GM19328 (cell line): ENCODE measurements at regions not wholly inside any gene's neighbourhood (a gene's known extent, or its start where the extent isn't known, plus 50 kb on each side); places are given as distances from the start of the nearest gene placed in this dataset.
"Not testable (repeated sequence)": the region's sequence is repeated elsewhere in the genome, so short reads cannot be mapped to it uniquely, and the experiment has no call there.

Experiments used
- ATAC-seq: cut with Tn5 transposase; IDR thresholded peaks from one replicate; pipeline ENCODE4 v1.9.1; 2021; ENCODE audit warnings: mild to moderate bottlenecking, moderate library complexity; ENCODE audit not compliant: unreplicated experiment

DNA sequence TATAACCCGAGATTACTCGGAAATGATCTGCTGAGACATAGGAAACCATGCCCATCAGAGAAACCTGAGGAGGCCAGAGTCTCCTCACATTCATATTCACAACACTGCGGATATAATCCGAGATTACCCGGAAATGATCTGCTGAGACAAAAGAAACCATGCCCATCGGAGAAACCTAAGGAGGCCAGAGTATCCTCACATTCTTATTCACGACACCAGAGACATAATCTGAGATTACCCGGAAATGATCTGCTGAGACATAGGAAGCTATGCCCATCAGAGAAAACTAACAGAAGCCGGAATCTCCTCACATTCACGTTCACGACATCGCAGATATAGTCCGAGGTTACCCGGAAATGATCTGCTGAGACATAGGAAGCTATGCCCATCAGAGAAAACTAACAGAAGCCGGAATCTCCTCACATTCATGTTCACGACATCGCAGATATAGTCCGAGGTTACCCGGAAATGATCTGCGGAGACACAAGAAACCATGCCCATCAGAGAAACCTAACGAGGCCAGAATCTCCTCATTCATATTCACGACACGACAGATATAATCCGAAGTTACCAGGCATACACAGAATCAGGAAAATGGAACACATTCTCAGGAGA lies 422.3 kb upstream of the AKR1E2 start:
- no peak for ATAC-seq

DNA sequence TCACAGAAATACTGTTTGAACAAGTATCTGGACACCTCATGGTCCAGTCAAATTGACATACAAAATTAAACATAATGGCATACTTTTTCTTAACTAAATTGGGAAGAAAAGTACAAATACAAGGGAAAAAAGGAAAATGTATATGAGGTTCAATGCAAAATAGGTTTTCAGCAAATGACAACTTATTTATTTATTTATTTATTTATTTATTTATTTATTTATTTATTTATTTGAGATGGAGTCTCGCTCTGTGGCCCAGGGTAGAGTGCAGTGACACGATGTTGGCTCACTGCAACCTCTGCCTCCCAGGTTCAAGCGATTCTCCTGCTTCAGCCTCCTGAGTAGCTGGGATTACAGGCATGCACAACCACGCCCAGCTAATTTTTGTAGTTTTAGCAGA lies 424.9 kb upstream of the AKR1E2 start:
- ATAC-seq, result not testable (repeated sequence)

DNA sequence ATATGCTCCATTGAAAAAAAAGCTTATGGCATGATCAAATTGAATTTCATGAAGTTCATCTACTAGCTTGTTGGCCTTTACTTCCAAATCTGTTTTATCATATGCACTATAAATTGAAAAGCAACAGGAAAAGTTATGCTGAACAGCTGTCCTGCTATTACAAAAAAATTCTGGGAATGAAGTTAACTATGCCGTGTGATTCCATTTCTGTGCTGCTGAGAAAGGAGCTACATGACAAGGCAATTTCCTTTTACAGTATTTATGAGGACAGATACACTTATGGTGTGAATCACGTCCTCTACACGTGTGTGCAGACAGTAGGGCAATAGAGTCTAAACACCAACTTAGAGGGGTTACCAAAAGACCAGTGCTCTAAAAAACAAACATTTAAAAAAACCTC lies 426.5 kb upstream of the AKR1E2 start:
- ATAC-seq, result no peak

DNA sequence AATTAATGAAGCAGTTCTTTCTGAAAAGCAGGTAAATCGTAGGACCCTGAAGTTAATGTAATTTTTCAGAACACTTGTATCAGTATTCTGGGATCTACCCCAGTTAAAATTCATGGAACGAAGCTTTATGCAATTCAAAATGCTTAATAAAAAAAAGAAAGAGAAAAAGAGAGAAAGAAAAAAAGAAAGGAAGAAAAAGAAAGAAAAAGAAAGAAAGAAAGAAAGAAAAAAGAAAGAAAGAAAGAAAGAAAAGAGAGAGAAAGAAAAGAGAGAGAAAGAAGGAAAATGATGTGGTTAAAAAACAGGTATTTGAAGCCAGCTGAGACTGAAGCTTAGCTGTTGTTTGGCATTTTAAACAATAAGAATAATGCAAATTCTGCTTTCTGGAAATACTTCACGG lies 427.4 kb upstream of the AKR1E2 start:
- no peak for ATAC-seq

DNA sequence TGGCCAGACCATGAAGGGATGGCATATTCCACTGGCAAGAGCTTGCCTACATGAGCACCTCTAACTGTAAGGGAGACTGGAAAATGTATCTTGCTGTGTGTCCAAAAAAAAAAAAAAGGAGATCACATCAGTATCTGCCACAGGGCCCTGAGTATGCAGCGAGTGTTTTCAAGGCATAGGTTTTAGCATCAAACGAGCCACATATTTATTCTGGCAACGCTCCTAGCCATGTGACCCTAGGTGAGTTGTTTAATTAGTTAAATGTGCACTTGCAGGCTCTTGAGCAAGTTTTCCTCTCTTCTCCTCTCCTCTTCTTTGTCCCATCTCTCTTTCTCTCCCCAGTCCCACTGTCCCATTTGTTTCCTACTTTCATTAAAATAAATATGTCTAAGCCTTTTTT lies 428.7 kb upstream of the AKR1E2 start:
- no peak for ATAC-seq

DNA sequence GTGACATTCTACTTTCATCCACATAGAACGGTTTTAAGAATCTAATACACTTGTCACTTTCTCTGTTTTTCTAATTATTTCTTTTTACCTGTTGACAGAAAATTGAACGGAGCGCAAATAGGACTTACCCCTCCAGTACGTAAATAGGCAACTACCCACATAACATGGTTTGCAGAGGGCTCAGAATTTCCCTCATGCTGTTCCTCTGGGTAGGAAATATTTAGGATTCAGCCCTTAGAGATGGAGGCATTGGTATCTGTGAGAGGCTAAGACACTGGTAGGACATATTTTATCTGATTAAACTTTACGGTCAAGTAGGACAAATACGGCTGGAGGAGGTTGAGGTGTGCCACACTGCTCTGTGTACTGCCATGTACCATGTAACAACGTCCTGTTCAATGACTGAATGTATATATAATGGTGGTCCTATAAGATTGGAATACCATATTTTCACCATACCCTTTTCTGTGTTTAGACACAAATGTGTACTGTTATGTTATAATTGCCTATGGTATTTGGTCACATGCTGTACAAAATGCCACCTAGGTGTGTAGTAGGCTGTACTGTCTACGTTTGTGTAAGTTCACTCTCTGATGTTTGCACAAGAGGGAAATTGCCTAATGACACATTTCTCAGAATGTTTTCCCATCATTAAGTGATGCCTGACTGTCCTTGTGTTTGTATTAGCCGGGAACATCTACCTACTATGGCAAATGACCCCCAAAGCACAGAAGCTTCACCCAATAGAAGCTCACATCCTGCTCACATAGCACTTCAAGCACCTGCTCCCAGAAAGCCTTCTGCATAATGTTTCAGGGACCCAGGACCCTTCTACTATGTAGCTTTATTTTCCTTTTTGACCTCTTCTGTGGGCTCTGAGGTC lies 429.4 kb upstream of the AKR1E2 start:
- ATAC-seq, result no peak

DNA sequence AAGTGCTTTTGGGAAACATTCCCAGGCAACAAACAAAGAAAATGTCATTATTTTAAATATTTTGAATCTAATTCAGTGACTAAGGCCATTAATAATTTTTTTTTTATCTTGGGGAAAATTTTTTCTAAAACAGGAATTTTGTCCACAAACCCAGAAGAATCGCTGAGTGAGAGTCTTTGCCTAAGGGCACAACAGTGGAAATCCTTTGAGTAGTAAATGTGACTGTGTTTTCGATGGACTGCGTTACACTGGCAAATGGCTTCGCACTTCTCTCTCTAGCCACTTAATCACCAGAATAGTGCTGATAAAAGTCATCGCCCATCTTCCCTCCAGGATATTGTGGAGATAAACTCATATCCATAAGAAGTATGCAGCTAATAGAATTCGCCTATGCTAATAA lies 430.3 kb upstream of the AKR1E2 start:
- ATAC-seq, result no peak

DNA sequence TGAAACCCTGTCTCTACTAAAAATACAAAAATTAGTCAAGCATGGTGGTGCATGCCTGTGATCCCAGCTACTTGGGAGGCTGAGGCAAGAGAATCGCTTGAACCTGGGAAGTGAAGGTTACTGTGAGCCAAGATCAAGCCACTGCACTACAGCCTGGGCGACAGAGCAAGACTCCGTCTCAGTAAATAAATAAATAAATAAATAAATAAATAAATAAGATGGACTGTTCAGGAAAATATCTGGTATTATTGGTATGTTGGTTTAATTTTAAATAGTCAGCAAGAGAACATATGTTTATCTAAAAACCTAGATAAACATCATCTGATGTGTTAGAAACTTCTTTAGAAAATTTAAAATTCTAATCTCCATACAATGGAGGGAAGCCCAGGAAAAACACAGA lies 431.6 kb upstream of the AKR1E2 start:
- not testable (repeated sequence) for ATAC-seq

DNA sequence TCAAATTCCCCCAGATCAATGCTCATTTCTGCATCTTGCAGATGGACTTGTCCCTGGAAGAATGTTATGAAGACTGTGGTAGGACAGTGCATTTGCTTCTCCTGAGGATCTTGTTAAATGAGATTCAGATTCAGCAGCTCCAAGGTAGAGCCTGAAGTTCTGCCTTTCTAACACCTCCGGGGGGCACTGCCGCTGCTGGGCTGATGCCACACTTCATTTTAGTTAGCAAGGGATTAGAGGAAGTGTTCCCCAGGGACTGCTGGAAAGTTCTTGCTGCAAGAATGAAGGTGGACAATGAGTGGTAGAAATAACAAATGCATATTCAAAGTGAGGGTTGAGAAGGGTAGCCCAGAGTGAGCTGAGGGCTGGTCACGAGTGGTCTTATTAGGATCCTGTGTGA lies 434.3 kb upstream of the AKR1E2 start:
- ATAC-seq, result no peak

DNA sequence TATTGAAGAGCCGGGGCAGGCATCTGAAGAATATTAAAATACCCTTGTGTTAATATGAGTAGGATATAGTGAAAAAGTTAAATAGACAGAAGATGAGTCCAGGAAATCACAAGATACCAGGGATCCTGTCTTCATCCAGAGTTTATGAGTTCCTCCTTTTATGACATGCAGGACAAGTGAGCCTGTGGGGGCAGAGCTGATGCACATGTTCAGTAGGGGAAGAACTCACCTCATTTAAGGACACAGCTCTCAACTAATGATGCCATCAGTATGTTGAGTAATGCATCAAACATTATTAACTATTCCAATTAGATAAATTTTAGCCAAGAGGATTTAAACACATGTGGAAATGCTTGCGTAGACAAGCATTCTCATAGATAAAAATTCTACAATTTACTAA lies 435.8 kb upstream of the AKR1E2 start:
- ATAC-seq, result no peak

DNA sequence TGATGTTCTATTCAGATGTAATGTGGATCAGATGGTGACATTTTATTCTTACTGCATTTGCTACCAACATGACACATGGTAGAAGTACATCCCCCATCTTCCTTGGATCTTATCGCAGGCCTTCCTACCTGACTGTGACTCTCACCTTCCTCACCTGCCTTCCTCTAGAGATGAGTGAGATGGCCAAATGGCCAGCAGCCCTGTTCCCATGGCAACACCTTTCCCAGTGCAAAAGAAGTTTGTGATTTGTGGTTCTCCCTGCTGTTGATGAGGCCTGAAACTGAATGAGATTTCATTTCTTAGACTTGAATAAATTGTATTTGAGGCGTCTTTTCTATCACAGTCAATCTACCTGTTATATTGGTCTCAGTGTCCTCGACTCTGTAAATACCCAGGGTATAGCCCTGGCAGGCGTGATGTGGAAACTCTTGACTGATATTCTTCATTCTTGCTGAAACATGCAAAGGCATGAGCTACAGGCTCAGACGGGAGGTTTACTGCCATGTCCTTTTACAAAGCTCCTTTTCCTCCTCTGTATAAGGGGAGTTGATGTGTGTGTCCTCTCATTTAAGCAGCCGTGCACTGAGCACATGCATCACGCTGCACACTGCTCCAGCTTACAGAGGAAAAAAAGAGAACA lies 440.7 kb upstream of the AKR1E2 start:
- ATAC-seq, result no peak

DNA sequence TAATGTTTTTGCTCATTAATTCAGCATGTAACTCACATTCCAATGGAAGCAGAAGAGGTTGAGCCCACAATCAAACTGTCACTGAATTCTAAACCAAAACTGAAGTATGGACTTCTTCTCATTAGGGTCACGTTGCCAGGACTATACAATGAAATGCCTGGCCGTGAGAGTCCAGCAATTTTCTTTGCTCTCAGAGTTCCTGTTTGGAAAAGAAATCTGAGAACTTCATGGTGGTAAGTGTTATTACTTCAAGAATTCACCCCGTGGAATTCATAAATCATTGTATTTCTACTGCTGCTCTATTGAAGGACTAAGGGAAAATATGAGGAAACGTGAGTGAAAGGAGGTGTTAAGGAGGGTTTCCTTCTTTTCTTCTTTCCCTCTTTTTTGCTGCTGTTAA lies 441.8 kb upstream of the AKR1E2 start:
- no peak for ATAC-seq

DNA sequence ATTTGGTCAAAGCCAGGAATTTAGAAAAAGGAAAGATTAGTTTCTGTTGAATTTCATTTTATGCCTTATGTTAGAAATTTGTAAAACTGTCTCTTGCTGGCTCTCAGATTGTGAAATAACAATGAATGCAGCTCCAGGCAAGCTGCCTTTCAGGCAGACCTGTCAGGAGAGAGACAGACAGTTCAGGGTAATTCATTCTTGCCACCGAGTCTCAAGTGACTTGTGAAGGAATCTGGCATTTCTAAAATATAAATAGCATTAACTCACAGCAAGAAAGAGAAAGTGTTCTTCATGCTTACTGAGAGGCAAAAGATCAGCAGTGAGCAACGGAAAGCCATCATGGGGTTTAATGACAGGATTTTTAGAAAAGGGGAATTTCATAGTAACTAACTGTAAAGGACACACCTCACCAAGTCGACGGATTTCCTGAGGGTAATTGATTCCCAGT lies 442.3 kb upstream of the AKR1E2 start:
- ATAC-seq, result no peak

DNA sequence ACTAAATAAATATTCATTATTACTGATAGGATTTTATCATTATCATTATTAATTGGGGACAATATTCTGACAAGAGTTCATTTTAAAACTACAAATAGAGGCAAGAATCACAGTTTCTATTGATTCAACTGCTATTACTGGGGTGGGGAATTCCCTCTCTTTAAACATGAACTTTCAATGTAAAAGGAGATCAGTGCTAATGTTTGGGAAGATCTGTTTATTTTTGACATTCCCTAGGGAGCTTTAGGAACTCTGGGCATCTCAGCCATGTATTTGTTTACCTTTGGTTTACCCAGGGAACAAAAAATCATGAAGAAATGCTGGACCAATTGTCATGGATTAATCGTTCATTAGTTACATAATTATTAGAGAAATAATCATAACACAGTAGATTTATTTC lies 443.2 kb upstream of the AKR1E2 start:
- ATAC-seq, result no peak

DNA sequence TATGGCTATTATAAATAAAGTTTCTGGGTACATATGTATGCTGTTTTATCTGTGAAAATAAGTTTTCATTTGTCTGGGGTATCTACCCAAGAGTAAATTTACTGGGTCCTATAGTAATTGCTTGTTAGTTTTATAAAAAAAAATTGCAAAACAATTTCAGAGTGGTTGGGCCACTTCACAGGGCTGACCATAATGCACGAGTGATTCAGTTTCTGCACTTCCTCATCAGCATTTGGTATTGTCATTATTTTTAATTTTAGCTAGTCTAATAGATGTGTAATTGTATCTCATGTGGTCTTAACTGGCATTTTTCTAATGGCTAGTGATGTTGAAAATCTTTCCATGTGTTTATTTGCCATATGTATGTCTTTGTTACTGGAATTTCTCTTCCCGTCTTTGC lies 452.4 kb upstream of the AKR1E2 start:
- no peak for ATAC-seq

DNA sequence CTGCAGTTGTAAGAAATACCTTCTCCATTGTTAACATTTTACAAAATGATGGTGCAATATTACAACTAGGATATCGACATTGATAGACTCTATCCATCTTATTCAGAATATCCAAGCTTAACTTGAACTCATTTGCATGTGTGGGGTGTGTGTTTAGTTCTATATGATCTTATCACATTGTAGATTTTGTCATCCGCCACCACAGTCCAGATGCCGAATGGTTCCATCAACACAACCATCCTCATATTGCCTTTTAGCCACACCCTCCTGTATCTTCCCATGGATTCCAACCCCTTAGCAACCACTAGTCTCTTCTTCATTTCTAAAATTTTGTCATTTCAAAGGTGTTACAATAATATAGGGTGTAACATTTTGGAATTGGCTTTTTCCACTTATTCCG lies 452.9 kb upstream of the AKR1E2 start:
- no peak for ATAC-seq

DNA sequence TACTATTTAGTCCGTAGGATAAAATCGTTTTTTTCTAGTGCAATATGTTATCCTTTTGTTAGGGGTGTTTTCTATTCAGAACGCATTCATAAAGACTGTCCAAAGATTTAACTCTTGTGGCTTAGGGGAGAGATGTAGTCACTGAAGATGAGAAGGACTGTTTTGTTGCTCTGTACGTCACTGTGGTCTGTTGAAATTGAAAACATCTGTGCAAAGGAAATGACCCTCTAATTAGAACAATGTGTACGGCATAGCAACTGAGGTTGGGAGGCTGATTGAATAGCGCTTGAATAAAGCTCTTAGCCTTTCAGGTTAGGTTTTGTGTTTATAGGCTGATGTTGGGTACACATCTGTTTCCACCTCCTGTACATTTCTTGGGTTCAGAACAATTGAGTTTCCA lies 453.4 kb upstream of the AKR1E2 start:
- ATAC-seq, result no peak

DNA sequence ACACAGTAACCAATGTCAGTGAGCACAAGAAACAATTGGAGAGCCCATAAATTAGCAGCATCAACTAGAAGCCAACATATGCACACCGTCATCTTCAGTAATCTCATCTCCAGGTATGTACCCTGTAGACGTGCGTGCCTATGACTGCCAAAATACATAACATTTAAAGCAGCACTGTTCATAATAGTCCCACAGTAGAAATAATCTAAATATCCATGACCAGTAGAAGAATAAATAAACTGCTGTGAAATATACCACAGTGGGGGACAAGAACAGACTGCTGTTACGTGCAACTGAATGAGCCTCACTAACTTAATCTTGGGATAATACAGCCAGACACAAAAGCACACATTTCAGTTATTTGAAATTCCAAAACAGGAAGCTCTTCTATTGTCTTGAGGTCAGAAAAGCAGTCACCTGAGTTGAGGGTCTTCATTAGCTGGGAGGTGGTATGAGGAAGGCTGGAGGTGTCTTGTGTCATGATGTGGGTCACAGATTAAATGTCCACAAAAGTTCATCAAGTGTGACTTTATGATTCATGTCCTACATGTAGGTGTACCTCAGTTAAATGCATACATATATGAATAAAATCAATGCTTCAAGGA lies 454.2 kb upstream of the AKR1E2 start:
- ATAC-seq, result no peak

DNA sequence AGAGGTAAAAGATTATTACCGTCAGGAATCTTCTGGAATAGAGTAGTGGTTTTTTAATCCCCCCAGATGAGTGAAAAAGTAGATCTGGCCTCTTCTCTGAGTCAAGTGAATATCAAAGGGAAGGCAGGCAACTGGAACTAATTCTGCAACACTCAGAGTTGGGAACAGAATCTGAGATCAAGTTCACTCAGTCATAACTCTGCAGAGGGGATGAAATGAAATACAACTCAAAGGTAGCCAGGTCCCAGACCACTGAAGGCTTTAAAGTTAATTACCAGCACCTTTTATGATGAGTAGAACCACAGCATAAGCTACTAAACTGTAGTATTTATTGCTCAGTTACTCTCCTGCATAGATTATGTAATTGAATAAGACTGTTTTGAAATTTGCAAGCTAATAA lies 455.6 kb upstream of the AKR1E2 start:
- ATAC-seq, result no peak

DNA sequence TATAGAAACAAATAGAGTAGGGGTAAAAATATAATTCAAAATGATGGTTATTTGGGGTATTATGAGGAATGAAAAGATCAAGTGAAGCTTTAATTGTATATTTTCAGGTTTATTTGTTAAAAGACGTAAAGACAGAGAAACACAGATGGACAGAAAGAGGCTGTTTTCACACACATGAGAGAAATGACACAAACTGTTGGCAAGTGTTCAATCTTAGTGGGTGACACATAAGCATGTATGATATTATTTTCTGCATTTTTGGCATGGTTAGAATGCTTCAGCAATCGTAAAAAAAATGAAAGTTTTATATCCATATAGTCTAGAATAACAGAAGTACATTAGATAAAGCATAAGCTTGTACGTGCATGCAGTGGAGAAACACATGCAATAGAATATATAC lies 464.4 kb upstream of the AKR1E2 start:
- no peak for ATAC-seq

DNA sequence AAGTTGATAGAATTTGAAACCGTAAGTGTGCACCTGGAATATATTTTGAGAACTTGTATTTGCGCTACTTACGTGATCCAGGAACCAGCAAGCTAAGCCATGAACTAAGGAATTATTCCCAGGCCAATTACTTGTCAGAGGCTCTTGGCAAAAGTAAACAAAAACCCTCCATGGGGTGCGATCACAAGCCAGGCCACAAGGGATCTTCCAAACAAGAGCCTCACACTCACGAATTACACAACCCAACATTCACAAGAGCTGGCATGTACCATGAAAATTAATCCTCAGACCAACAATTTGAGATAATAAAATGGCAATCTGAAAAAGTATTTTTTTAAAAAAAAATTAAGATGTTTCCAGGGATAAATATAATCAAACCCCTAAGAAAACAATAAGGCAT lies 467.0 kb upstream of the AKR1E2 start:
- no peak for ATAC-seq

DNA sequence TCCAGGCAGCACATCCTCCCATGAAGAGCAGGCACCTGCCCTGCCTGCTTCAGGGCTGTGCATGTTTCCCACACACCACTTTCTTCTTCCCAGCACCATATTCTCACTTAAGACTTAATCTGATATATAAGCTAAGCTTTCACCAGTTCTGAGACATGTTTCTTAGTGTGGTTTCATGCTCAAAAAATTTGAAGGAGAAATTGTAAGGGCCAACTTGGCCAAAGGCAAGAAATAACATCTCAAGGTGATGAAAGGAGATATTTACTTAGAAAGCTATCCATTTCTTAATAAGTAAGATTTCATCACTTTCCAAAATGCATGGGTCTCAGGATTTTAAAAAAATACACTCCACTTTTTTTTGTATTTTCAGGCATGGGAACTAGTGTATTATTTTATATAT lies 468.1 kb upstream of the AKR1E2 start:
- no peak for ATAC-seq
